HG03469 (cell line): ENCODE measurements at regions not wholly inside any gene's neighbourhood (a gene's known extent, or its start where the extent isn't known, plus 50 kb on each side); places are given as distances from the start of the nearest gene placed in this dataset.
"Not testable (repeated sequence)": the region's sequence is repeated elsewhere in the genome, so short reads cannot be mapped to it uniquely, and the experiment has no call there.

Source experiments
- ATAC-seq: cut with Tn5 transposase; IDR thresholded peaks from one replicate; pipeline ENCODE4 v1.9.1; 2021; ENCODE audit warnings: mild to moderate bottlenecking, moderate library complexity, moderate number of reproducible peaks; ENCODE audit not compliant: unreplicated experiment

DNA sequence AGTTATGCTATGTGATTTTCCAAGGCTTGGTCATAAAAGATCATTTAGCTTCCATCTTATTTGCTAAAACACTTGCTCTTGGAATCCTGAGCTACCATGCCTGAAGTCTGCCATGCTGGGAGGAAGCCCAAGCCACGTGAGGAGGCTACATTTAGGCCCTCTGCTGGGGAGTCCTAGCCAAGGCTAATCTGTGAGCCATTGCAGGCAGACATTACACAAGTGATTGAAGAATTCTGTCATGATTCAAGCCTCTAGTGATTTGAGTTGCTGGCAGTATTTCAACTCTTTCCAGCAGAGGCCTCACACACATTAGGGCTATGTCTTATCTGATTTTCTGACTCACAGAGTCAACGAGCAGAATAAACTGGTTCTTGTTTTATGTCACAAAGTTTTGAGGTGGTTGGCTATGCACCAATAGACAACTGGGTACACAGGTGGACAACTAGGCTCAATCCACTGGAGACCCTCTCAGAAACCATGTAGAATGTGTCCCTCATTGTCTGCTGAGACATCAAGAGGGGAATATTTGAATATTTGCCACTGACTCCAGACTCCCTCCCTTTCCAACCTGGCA, 227.2 kb upstream of the SULF2 start:
- no peak for ATAC-seq

DNA sequence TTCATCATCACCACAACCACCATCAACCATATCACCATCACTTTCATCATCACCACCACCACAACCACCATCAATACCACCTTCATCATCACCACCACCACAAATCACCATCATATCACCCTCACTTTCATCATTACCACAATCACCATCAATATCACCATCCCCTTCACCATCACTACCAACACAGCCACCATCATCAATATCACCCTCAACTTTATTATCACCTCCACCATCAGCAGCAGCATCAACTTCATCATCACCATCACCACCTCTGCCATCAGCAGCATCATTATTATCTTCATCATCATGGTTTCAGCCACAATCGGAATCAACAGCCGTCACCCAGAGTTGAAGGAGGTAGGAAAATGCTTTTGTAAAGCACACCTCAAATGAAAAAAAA, 225.7 kb upstream of the SULF2 start:
- no peak for ATAC-seq

DNA sequence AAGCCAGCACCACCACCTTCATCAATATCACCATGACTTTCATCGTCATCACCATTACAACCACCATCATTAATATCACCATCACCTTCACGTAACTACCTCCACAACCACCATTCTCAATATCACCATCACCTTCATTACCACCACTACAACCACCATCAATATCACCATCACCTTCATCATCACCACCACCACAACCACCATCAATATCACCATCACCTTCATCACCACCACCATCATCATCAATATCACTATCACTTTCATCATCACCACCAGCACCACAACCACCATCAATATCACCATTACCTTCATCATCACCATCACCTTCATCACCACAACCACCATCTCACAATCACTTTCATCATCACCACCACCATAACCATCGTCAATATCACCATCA, 225.3 kb upstream of the SULF2 start:
- ATAC-seq: no peak

- no peak for ATAC-seq
Measured at GRCh38 chr20:48008850-48009515, 223.7 kb upstream of the SULF2 start.

DNA sequence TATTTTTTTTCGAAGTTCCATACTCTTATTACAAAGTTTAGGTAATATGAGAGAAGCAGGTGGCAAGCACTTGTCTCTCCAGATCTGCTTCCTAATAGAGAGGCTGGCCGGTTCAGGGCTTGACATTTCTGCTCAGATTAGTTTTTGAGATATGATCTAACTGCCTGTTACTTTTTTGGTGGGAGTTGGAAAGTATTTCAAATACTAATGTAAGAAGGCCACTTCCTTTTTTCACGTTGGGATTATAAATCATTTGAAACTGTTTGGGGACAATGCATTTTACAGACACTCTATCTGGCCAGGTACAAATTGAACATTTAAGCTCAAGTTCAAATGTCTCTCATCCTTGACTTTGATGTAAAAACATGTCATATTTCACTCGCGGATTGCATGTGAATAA, 222.1 kb upstream of the SULF2 start:
- ATAC-seq: no peak

- no peak for ATAC-seq
Measured at GRCh38 chr20:48006036-48006833, 221.0 kb upstream of the SULF2 start.

GRCh38 chr20:48003021-48003420, 217.7 kb upstream of the SULF2 start:
- no peak for ATAC-seq

- no peak for ATAC-seq
Measured at GRCh38 chr20:48002517-48002970, 217.3 kb upstream of the SULF2 start.

DNA sequence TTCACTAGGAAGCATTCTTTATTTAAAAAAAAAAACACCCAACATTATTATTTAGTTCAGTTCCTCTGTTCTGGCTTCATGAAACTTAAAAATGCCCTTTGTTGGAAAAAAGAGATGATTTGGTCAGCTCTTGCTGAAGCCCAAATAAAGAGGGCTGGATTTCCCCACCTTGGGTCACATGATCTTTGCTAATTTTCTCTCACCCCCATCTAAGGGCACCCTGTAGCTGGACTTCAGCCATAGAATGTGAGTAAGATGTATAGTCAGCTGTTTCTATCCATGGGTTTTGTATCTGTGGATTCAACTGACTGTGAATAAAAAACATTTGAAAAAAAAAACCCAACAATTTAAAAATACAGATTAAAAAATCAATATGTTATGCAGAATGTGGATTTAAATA, 213.9 kb upstream of the SULF2 start:
- no peak for ATAC-seq

DNA sequence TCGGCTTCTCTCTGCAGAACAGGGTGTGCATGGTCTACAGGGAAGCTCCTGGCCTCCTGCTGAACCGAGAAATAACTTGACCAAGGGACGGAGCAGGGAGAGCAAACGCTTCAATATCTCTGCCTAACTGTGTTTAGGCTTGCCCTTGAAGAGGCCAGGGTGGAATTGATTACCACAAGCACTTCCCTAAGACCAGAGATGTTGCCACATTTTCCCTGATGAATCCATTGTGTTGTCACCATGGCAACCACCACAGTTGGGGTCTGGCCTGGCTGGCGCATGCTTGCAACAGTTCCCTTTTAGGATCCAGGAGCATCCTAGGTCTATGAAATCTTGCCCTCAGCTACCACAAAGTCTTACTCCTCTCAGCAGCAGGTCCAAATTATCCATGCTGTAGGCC, 213.5 kb upstream of the SULF2 start:
- ATAC-seq: no peak

DNA sequence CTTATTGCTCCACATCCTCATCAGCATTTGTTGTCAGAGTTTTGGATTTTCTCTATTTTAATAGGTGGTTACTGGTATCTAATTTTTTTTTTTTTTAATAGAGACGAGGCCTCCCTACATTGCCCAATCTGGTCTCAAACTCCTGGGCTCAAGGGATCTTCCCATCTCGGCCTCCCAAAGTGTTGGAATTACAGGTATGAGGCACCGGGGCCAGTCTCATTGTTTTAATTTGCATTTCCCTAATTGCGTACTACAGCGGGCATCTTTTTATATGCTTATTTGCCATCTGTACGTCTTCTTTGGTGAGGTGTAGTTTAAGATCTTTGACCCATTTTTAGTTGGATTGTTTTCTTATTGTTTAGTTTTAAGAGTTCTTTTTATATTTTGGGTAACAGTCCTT, 210.4 kb upstream of the SULF2 start:
- no peak for ATAC-seq

GRCh38 chr20:47993817-47994216, 208.5 kb upstream of the SULF2 start:
- ATAC-seq: no peak

GRCh38 chr20:47993035-47993755, 207.9 kb upstream of the SULF2 start:
- ATAC-seq: no peak

DNA sequence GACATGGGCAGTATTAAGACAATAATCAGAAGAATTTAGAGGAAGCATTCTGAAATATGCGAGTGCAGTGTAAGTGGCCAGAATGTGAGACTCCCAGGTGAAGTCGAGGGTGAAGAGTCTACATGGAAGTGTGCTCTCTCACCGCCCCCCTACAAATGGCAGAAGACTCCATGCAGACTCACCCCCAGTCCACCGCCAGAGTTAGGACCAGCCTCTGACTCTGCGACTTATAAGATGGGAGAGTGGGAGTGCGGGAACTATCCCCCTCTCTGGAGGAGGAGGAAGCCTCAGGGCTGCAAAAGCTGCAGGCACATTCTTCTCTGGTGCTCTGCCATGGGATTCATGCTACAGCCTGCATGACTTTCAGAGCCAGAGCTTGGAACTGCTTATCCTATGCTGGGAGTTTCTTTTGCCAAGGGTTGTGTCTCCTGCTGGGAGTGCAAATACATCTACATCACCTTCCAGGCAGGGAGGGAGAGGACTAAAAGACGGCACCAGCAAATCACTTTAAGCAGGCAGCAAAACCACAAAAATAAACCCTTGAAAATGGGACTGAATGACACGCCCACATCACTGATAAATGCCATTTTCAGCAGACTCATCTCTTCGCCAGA, 206.7 kb upstream of the SULF2 start:
- no peak for ATAC-seq

- ATAC-seq: no peak
Measured at GRCh38 chr20:47990507-47991150, 205.3 kb upstream of the SULF2 start.

- no peak for ATAC-seq
Measured at GRCh38 chr20:47989957-47990356, 204.7 kb upstream of the SULF2 start.

DNA sequence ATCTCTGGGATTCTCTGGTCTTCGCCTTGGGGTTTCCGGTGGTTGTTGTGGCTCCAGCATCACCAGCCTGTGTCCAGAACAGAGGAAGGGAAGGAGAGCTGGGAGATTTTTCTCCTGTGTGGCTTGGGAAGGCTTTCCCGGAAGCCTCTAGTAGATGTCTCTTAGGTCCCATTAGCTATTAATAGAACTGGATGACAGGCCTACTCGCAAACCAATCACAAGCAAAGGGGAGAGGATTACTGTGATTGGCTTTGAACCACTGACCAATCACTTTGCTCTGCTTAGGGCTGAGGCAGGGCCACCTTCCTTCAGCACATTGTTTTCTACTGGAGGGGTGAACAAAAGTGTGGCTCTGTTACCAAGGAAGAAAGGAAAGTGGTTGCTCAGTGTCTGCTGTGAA, 203.4 kb upstream of the SULF2 start:
- ATAC-seq: no peak

GRCh38 chr20:47985092-47985850, 200.0 kb upstream of the SULF2 start:
- no peak for ATAC-seq

- ATAC-seq: no peak
Measured at GRCh38 chr20:47984437-47984836, 199.2 kb upstream of the SULF2 start.

DNA sequence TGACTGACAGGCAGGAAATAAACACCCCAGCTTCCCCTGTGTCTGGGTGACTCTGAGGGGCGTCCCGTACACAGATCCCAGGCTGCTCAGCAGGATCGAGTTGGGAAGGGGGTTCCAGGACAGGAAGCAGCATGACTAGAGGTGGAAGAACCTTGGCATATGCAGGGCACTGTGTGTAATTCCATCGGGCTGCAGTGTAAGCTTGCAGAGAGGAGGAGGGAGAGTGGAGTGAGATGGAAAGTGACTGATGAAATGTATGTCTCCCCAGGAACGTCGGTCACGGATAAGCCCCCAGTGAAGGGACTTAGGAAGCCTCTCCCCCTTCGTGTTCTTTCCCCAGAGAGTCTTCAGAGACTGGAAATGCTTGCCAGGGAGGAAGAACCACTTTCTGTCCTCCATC, 198.4 kb upstream of the SULF2 start:
- ATAC-seq: not testable (repeated sequence)
